GM12891 (cell line): ENCODE measurements at regions not wholly inside any gene's neighbourhood (a gene's known extent, or its start where the extent isn't known, plus 50 kb on each side); places are given as distances from the start of the nearest gene placed in this dataset.

Source experiments
- PAX5 ChIP-seq: IDR thresholded peaks from 2 replicates; pipeline ENCODE4 v1.6.1; 2011; ENCODE audit warnings: low read length, moderate library complexity, mild to moderate bottlenecking; ENCODE audit not compliant: insufficient read depth, severe bottlenecking
- POLR2A ChIP-seq: IDR thresholded peaks from 2 replicates; pipeline ENCODE4 v1.6.1; 2011; ENCODE audit warnings: low read depth, low read length, control low read depth
- POLR2AphosphoS5 ChIP-seq: IDR thresholded peaks from 2 replicates; pipeline ENCODE4 v1.6.1; 2011; ENCODE audit warnings: low read depth, low read length, control low read depth
- POU2F2 ChIP-seq: IDR thresholded peaks from 2 replicates; pipeline ENCODE4 v1.6.1; 2011; ENCODE audit warnings: low read depth, mild to moderate bottlenecking, control low read depth, low read length, moderate library complexity
- SPI1 ChIP-seq: IDR thresholded peaks from 2 replicates; pipeline ENCODE4 v1.6.1; 2011; ENCODE audit warnings: low read depth, low read length, control low read depth
- TAF1 ChIP-seq: IDR thresholded peaks from 2 replicates; pipeline ENCODE4 v1.6.1; 2011; ENCODE audit warnings: low read depth, low read length, control low read depth

DNA sequence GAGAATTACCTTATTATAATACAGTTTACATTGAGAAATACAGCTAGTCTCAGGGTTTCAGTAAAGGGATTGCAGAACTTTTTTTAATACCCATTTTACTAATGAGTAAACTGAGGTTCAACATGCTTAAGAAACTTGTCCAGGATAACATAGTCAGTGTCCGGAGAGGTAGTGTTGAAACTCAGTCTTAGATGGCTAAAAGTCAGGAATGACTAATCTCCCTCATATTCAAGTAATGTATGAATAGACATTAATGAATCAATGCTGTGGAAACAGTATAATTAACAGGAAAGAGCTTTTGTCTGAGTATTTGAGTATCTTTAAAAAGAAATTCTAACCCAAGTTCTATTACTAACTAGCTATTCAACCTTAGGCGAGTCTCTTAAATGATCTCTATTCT lies 397.6 kb downstream of the PLA2G4A start:
- TF ChIP-seq TAF1 (no peak), POLR2A (no peak), POLR2AphosphoS5 (no peak), PAX5 (no peak), POU2F2 (no peak), SPI1 (no peak)
